Aorta (tissue), 5 donors: ENCODE measurements at regions not wholly inside any gene's neighbourhood (a gene's known extent, or its start where the extent isn't known, plus 50 kb on each side); places are given as distances from the start of the nearest gene placed in this dataset.
"Not testable (repeated sequence)": the region's sequence is repeated elsewhere in the genome, so short reads cannot be mapped to it uniquely, and the experiment has no call there.

ENCODE experiments used
- ATAC-seq: fragments of 200-7000 bp; cut with Tn5 transposase; one replicate; pipeline ENCODE4 v1.9.1; 2022; ENCODE audit warnings: moderate library complexity; ENCODE audit not compliant: low FRiP score
- DNase-seq, 2 donors: peaks; one replicate each; pipeline ENCODE4 v3.0.0-alpha.2; 2020
- H3K27ac ChIP-seq, 2 donors: one replicate each; pipeline ENCODE4 v1.5.1; 2013; ENCODE audit warnings: low read length in 2 of 2, mild to moderate bottlenecking in 2 of 2, moderate library complexity in 2 of 2, control low read depth in 1 of 2, inconsistent platforms in 1 of 2, low read depth in 1 of 2
- H3K27me3 ChIP-seq, 2 donors: one replicate each; pipeline ENCODE4 v1.6.1; 2013; ENCODE audit warnings: control low read depth in 1 of 2, low read length in 1 of 2, mild to moderate bottlenecking in 1 of 2, moderate library complexity in 1 of 2; ENCODE audit not compliant: insufficient read depth in 2 of 2, control insufficient read depth in 1 of 2
- H3K36me3 ChIP-seq, 2 donors: one replicate each; pipeline ENCODE4 v1.6.1; 2013; ENCODE audit warnings: control low read depth in 1 of 2, low read length in 1 of 2, mild to moderate bottlenecking in 1 of 2; ENCODE audit not compliant: insufficient read depth in 2 of 2, control insufficient read depth in 1 of 2
- H3K4me1 ChIP-seq, 2 donors: one replicate each; pipeline ENCODE4 v1.6.1; 2013; ENCODE audit warnings: low read length in 2 of 2, control low read depth in 1 of 2, mild to moderate bottlenecking in 1 of 2, moderate library complexity in 1 of 2; ENCODE audit not compliant: insufficient read depth in 2 of 2, control insufficient read depth in 1 of 2
- H3K4me3 ChIP-seq, 2 donors: one replicate each; pipeline ENCODE4 v1.5.1; 2013; ENCODE audit warnings: low read length in 2 of 2, control low read depth in 1 of 2, mild to moderate bottlenecking in 1 of 2
- H3K9me3 ChIP-seq: one replicate; pipeline ENCODE4 v1.6.1; 2013; ENCODE audit warnings: mild to moderate bottlenecking, low read length; ENCODE audit not compliant: control insufficient read depth
- WGBS, 2 donors: extraction: QIAGEN DNeasy Blood & Tissue Kit; methylation state at CpG; one replicate each; pipeline ENCODE4 v1.1.7; 2013; 5-methylcytosine and 5-hydroxymethylcytosine counted together
- intact Hi-C, 2 donors: fragments of 100-400 bp; cut with DNase I; formaldehyde crosslinking; loops; one replicate each; pipeline versions ENCODE4 v1.14.2 to v1.15.0; 2022
- donor health status: healthy with polysubstance abuse.
- donor health status: Bipolar disorder and iron deficiency.
- donor health status: DM: no; HTN: no; CAD: no.
- donor health status: DM: no; HTN: no; CAD: no.
- donor health status: DM: yes; HTN: yes; CAD: no.

GRCh38 chr7:153109566-153109965 is 350.0 kb downstream of the ACTR3B start:
- 85 to 88% methylated on average over 8 of the region's 8 CpGs for WGBS, 2 donors
- Histone ChIP-seq H3K27me3 (no peaks in the 10 kb centered on the region), H3K4me1 (no peaks in the 10 kb centered on the region), H3K36me3 (no peaks in the 10 kb centered on the region), H3K4me3 (no peak overlapping the region), H3K27ac (no peak overlapping the region), H3K9me3 (no peaks in the 10 kb centered on the region)
- intact Hi-C loops, result no loop called here
- ATAC-seq (no peak), DNase-seq (no peak)

GRCh38 chr7:153110606-153111005 is 351.1 kb downstream of the ACTR3B start:
- no peak for DNase-seq
- Histone ChIP-seq H3K27me3 (no peaks in the 10 kb centered on the region), H3K36me3 (no peaks in the 10 kb centered on the region), H3K9me3 (no peaks in the 10 kb centered on the region), H3K4me1 (no peaks in the 10 kb centered on the region), H3K4me3 (no peak overlapping the region), H3K27ac (no peak overlapping the region)
- ATAC-seq, result no peak
- intact Hi-C loops, result no loop called here
- WGBS, 2 donors, result 87 to 91% methylated on average over 5 of the region's 5 CpGs

- H3K27me3 ChIP-seq, ATAC-seq, H3K9me3 ChIP-seq, H3K36me3 ChIP-seq, DNase-seq, H3K4me3 ChIP-seq, intact Hi-C loops, H3K4me1 ChIP-seq, H3K27ac ChIP-seq: not testable (repeated sequence)
- WGBS, 2 donors, result 64 to 74% methylated on average over 8 of the region's 8 CpGs
These were observed 362.7 kb downstream of the ACTR3B start for GRCh38 chr7:153122255-153122654.

DNA sequence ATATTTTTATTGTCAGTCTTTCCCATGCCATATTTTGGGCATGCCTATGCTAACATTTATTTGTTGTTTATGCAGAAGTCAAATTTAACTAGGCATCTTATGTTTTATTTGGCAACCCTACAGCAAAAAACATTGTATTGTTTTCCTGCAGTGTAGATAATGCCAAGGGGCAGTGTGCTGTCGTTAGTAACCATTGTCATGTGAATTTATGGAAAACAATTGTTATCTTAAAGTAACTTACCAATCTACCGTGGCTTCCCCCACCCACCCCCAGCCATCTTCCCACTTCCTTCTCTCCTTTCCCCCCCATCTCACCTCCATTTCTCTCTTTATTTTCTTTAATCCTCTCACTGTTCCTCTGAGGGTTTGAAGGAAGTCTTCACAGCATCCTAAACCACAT is 370.5 kb downstream of the ACTR3B start:
- Histone ChIP-seq H3K4me1 (no peaks in the 10 kb centered on the region), H3K4me3 (no peak overlapping the region), H3K36me3 (no peaks in the 10 kb centered on the region), H3K27ac (no peak overlapping the region), H3K27me3 (no peaks in the 10 kb centered on the region), H3K9me3 (peaks cover 2% of the 10 kb centered on the region)
- 10 to 13% methylated on average over 2 of the region's 2 CpGs for WGBS, 2 donors
- ATAC-seq, result no peak
- intact Hi-C loops, result no loop called here
- no peak for DNase-seq

GRCh38 chr7:153151766-153152165 is 392.2 kb downstream of the ACTR3B start:
- intact Hi-C loops, result no loop called here
- Histone ChIP-seq H3K36me3 (no peaks in the 10 kb centered on the region), H3K27me3 (no peaks in the 10 kb centered on the region), H3K27ac (no peak overlapping the region), H3K4me1 (no peaks in the 10 kb centered on the region), H3K9me3 (peaks cover 6% of the 10 kb centered on the region), H3K4me3 (no peak overlapping the region)
- DNase-seq, result no peak
- no peak for ATAC-seq
- 80 to 86% methylated on average over 8 of the region's 8 CpGs for WGBS, 2 donors

- DNase-seq (no peak), ATAC-seq (no peak)
- 64 to 67% methylated on average over 8 of the region's 8 CpGs for WGBS, 2 donors
- Histone ChIP-seq H3K9me3 (peaks cover 5% of the 10 kb centered on the region), H3K4me3 (no peak overlapping the region), H3K4me1 (no peaks in the 10 kb centered on the region), H3K36me3 (no peaks in the 10 kb centered on the region), H3K27ac (no peak overlapping the region), H3K27me3 (no peaks in the 10 kb centered on the region)
- intact Hi-C loops, result no loop called here
These were observed 393.4 kb downstream of the ACTR3B start for GRCh38 chr7:153152801-153153422.

DNA sequence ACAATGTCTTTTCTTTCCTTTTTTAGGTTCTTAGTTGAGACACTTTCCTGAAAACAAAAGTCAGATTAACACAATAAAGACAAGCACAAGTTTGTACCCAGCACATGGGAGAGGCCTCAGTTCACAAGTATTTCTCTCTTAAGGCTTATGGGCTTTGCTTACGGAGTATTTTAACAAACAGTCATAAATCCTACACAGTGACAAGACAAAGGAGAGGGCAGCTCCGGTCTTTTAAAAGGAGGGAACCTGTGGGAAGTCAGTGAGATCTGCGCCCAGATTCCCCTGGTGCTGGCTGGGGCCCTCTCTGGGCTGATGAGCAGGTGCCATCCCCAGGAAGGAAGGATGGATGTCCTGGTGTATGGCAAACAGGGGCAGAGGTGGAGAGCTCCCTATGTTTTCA is 398.6 kb downstream of the ACTR3B start:
- Histone ChIP-seq H3K9me3 (peaks cover 9% of the 10 kb centered on the region), H3K27ac (no peak overlapping the region), H3K4me3 (no peak overlapping the region), H3K36me3 (no peaks in the 10 kb centered on the region), H3K4me1 (no peaks in the 10 kb centered on the region), H3K27me3 (no peaks in the 10 kb centered on the region)
- DNase-seq (no peak), ATAC-seq (no peak)
- intact Hi-C loops, result no loop called here
- 29 to 42% methylated on average over 3 of the region's 3 CpGs for WGBS, 2 donors

DNA sequence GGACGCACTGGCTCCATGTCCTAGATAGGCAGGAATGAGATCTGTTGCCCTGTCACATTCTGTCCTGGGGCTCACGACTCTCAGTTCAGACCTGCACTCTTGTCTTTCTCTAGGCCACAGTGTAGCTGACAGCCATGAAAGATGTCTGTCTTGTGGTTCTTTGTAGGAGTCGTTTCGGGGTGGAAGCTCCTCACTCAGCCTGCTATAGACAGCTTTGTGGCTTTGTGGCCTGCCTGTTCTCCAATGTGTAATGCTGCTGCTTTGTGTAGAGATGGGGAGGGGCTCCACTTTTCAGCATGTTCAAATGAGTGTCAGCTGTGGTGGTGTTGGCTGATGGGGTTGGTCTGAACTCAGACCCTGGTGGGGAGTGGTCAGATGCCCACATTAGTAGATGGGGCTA is 410.7 kb downstream of the ACTR3B start:
- Histone ChIP-seq H3K9me3 (peaks cover 1% of the 10 kb centered on the region), H3K4me3 (no peak overlapping the region), H3K27ac (no peak overlapping the region), H3K36me3 (no peaks in the 10 kb centered on the region), H3K4me1 (no peaks in the 10 kb centered on the region), H3K27me3 (no peaks in the 10 kb centered on the region)
- ATAC-seq, result no peak
- WGBS, 2 donors, result 80 to 84% methylated on average over 4 of the region's 4 CpGs
- intact Hi-C loops, result no loop called here
- no peak for DNase-seq

- H3K4me3 ChIP-seq, result no peak overlapping the region
- intact Hi-C loops, result no loop called here
These were observed 426.4 kb downstream of the ACTR3B start for GRCh38 chr7:153185936-153186335.

More at GRCh38 chr7:153185936-153186335, 426.4 kb downstream of the ACTR3B start:
- Histone ChIP-seq H3K9me3 (no peaks in the 10 kb centered on the region), H3K27me3 (no peaks in the 10 kb centered on the region), H3K4me1 (no peaks in the 10 kb centered on the region), H3K36me3 (no peaks in the 10 kb centered on the region), H3K27ac (no peak overlapping the region)
- ATAC-seq (no peak), DNase-seq (no peak)
